ENCODE measurements at regions not wholly inside any gene's neighbourhood (a gene's known extent, or its start where the extent isn't known, plus 50 kb on each side); places are given as distances from the start of the nearest gene placed in this dataset.

- TF ChIP-seq ARNT (IDR thresholded peaks at IDR 0.05), result no peak
- TF ChIP-seq BHLHE40 (IDR thresholded peaks at IDR 0.05; ENCODE audit: borderline replicate concordance), result no peak
- TF ChIP-seq SP1 (IDR thresholded peaks at IDR 0.05), result no peak
- no peak for TF ChIP-seq LEF1 (IDR thresholded peaks at IDR 0.05; ENCODE audit: borderline replicate concordance)
- TF ChIP-seq HDGF (IDR thresholded peaks at IDR 0.05; ENCODE audit: borderline replicate concordance), result no peak
- TF ChIP-seq TARDBP (IDR thresholded peaks at IDR 0.05), result no peak
- TF ChIP-seq FOXA1 (IDR thresholded peaks at IDR 0.05), result no peak
- no peak for TF ChIP-seq ELF4 (IDR thresholded peaks at IDR 0.05)
- no peak for TF ChIP-seq SUZ12 (IDR thresholded peaks at IDR 0.05)
- no peak for TF ChIP-seq NFRKB (IDR thresholded peaks at IDR 0.05)
- TF ChIP-seq FOXK2 (IDR thresholded peaks at IDR 0.05), result no peak
These were observed 86.7 kb upstream of the PWP1 start for GRCh38 chr12:107598906-107599305.
